ENCODE measurements at regions not wholly inside any gene's neighbourhood (a gene's known extent, or its start where the extent isn't known, plus 50 kb on each side); places are given as distances from the start of the nearest gene placed in this dataset.

DNA sequence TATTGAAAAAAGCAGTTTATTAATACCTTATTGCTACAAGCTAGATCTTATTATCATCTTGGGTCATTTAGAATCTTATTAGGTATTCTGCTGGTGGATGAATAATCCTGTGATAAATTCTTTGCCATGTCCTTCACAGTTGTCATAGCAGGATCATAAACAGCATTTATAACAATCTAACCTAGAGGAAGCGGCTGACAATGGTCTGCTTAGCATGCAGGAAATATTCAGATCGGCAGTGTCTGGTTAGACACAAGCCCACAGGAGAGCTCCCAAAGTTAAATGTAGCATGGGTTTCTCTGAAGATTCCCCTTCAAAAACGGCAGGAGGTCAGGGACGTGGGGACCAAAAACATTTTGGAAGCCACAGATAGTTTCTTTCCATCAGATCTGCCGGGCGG, 179.3 kb downstream of the FOXB1 start:
- no peak for TF ChIP-seq ZFX (IDR thresholded peaks at IDR 0.05)
- TF ChIP-seq, protein P1, sequence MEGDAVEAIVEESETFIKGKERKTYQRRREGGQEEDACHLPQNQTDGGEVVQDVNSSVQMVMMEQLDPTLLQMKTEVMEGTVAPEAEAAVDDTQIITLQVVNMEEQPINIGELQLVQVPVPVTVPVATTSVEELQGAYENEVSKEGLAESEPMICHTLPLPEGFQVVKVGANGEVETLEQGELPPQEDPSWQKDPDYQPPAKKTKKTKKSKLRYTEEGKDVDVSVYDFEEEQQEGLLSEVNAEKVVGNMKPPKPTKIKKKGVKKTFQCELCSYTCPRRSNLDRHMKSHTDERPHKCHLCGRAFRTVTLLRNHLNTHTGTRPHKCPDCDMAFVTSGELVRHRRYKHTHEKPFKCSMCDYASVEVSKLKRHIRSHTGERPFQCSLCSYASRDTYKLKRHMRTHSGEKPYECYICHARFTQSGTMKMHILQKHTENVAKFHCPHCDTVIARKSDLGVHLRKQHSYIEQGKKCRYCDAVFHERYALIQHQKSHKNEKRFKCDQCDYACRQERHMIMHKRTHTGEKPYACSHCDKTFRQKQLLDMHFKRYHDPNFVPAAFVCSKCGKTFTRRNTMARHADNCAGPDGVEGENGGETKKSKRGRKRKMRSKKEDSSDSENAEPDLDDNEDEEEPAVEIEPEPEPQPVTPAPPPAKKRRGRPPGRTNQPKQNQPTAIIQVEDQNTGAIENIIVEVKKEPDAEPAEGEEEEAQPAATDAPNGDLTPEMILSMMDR (conservative IDR thresholded peaks at IDR 0.05), result no peak

DNA sequence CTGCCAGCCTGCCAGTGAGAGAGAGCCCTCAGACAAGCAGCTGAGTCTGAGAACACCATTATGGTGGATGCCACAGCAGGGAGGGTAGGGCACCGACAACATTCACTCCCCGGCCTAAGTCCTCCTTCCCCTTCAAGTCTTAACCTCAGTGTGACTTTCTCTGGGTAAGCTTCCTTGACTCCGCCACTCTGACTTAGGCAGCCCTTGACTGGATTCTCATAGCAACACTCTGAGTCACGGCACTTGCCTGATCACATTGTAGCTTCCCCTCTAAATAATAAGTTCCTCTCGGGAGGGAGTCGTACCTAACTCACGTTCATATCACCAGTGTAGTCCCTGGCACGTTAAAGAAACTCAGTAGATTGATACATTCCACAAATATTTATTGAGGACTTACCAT, 180.5 kb downstream of the FOXB1 start:
- H3K27ac ChIP-seq, result no peak overlapping the region
- TF ChIP-seq, protein P1 (conservative IDR thresholded peaks at IDR 0.05), result no peak

More for the DNA sequence above, 179.3 kb downstream of the FOXB1 start:
- no peak overlapping the region for H3K27ac ChIP-seq

DNA sequence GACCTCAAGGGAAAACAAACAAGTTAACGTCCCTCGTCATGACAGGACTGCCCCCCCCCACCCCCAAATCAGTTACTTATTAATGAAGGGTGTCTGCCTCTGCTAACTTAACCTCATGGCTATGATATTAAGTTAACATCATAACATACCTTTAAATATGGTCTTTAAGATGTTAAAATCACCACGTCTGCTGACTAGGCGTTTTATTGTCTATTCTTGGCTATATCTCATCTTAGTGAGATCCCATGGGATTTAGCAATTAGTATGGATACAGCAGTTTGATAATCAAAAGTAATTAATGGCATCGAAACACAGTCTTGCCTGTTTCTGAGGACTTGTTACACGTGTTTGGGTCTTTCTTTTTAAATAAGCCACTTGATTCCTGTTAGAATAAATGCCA, 186.9 kb downstream of the FOXB1 start:
- TF ChIP-seq ZFX (IDR thresholded peaks at IDR 0.05), result no peak
- TF ChIP-seq, protein P1 (conservative IDR thresholded peaks at IDR 0.05), result no peak
- H3K27ac ChIP-seq, result no peak overlapping the region

DNA sequence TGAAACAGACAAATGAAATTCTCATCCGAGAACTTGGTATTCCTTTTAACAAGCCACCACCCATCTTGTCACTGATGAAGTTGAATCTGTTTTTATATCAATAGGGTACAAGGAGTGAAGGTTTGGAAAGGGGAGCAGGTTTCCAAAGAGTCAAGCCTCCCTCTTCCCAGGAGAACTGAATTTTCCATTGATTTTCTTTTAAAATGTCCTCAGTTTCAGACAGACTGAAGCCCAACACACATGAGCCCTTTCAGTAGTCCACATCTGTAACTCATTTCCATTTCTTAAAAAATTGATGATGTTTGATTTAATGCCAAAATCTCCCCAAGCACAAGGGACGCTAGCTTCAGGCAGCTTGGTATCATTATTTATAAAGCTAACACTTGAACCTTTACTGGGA, 187.7 kb downstream of the FOXB1 start:
- TF ChIP-seq, protein P1 (conservative IDR thresholded peaks at IDR 0.05), result no peak
- TF ChIP-seq ZFX (IDR thresholded peaks at IDR 0.05), result no peak
- H3K27ac ChIP-seq, result no peak overlapping the region

DNA sequence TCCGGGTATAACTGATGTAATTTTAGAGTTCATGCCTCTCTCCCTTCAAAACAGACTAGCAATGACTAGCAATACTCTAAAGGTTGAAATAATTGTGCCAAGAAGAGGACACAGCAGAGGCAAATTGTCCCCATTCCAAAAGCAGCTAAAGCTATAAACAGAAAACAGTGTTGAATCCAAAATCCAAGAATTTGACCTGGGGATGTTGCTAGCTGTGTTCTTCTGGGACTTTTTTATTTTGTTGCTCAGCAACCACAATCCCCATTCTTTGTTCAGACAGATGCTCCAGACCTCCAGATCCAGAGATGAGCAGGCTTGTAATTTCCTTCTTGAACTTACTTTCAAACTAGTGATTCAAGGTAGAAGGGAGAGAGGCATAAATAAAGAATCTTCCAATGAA, 191.5 kb downstream of the FOXB1 start:
- TF ChIP-seq ZFX (IDR thresholded peaks at IDR 0.05), result no peak
- H3K27ac ChIP-seq, result no peak overlapping the region

DNA sequence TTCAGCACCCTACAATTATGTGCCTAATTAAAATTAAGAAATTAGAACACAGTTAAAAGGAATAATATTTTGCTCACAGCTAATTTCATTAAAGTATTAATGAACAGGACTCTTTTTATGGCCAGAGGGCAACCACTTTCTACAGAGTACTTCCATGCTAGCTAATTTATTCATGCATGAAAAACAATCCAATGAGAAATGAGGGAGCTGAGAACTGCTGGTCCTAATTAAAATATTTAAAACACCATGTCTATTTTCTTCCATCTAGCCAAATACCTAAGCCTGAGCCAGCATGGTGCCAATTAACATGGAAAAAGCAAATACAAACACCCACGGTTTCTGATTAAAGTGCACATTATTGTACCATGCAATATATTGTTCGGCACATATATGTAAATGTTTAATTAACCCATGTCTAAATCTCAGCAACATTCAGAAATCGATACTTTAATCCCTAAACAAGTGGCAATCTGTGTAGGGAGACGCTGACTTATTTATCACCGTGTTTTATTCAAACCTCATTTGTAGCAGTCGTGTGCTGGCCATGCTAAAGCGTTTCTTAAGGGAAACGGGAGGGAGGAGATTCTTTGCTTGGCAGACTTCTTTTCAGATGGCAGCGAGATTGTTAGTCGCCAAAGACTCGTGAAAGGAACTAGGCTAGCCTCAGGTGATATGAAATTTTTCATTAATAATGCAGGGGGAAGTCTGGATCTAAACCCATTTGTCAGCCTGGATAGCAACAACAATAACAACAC, 193.5 kb downstream of the ANXA2 start:
- no peak for TF ChIP-seq ZFX (IDR thresholded peaks at IDR 0.05)
- H3K27ac ChIP-seq, result no peak overlapping the region

DNA sequence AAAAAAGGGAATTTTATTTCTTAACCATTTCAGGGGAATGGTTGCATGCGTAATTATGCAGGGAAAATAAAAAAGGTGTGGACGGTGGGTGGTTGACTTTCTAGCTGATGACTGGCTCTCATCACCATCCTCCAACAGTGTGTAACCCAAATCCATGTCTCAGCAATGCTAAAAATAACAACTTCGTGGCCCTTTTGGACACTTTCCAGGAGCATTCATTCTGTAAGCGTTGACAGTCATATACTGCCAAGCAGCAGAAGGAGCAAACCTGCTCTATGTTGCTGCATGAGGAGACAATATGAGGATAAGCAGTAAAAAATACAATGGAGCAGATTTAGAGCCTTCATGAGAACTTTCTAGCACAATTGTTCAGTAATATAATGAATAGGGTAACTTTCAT, 189.1 kb downstream of the ANXA2 start:
- TF ChIP-seq, protein P1 (conservative IDR thresholded peaks at IDR 0.05), result no peak
- TF ChIP-seq ZFX (IDR thresholded peaks at IDR 0.05), result no peak
- H3K27ac ChIP-seq, result no peak overlapping the region

DNA sequence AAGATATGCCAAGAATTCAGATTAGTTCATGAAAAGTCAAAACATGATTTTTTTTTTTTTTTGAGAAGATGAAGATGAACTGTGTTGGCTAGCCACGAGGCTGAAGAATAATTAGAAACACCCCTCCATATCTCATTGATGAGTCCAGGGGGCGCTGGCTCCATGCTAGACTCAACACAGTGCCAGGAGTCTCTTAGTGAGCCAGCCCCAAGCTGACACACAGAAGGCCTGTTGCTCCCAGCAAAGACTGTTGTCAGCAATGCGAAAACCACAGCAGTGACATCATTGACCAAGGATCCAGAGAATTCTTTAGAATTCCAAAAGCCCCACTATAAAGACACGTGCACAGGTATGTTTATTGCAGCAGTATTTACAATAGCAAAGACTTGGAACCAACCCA, 185.2 kb downstream of the ANXA2 start:
- no peak for TF ChIP-seq ZFX (IDR thresholded peaks at IDR 0.05)
- TF ChIP-seq, protein P1 (conservative IDR thresholded peaks at IDR 0.05), result no peak
- no peak overlapping the region for H3K27ac ChIP-seq

Data from C4-2B (cell line).